GM12878 (cell line): ENCODE measurements at regions not wholly inside any gene's neighbourhood (a gene's known extent, or its start where the extent isn't known, plus 50 kb on each side); places are given as distances from the start of the nearest gene placed in this dataset.

ENCODE experiments used
- ESRRA ChIP-seq: IDR thresholded peaks from 2 replicates; pipeline ENCODE4 v1.6.1; 2012; ENCODE audit warnings: mild to moderate bottlenecking, low read length, improper control_type of control experiment
- MYB ChIP-seq: fragments of 150-350 bp; IDR thresholded peaks from 2 replicates; pipeline ENCODE4 v1.6.1; 2014; ENCODE audit warnings: mild to moderate bottlenecking, low read depth, low read length, borderline replicate concordance
- USF1 ChIP-seq: IDR thresholded peaks from 2 replicates; pipeline ENCODE4 v1.6.1; 2011; ENCODE audit warnings: borderline replicate concordance, low read depth, mild to moderate bottlenecking, moderate library complexity, mixed read lengths, low read length; ENCODE audit not compliant: insufficient read depth; ENCODE audit errors: extremely low read length
- ZNF384 ChIP-seq: IDR thresholded peaks from 2 replicates; pipeline ENCODE4 v1.6.1; 2012; ENCODE audit warnings: low read depth, mild to moderate bottlenecking, low read length, improper control_type of control experiment, borderline replicate concordance
- TF ChIP-seq, protein P1 (sequence below): fragments of 150-350 bp; IDR thresholded peaks from 2 replicates; pipeline ENCODE4 v1.6.1; 2016; ENCODE audit warnings: low read depth, low read length
- TF ChIP-seq, protein P2 (sequence below): fragments of 450-650 bp; IDR thresholded peaks from 2 replicates; pipeline ENCODE4 v1.6.1; 2018; ENCODE audit warnings: borderline replicate concordance, mild to moderate bottlenecking; ENCODE audit not compliant: partially characterized antibody
- TF ChIP-seq, protein P3 (sequence below): IDR thresholded peaks from 2 replicates; pipeline ENCODE4 v1.6.1; 2011; ENCODE audit warnings: borderline replicate concordance, low read depth, mild to moderate bottlenecking, moderate library complexity, low read length; ENCODE audit not compliant: insufficient read depth, poor library complexity, severe bottlenecking
- TF ChIP-seq, protein P4 (sequence below): fragments of 450-650 bp; IDR thresholded peaks from 2 replicates; pipeline ENCODE4 v1.6.1; 2017; ENCODE audit warnings: borderline replicate concordance
- TF ChIP-seq, protein P5 (sequence below): IDR thresholded peaks from 2 replicates; pipeline ENCODE4 v1.6.1; 2012; ENCODE audit warnings: low read length, inconsistent platforms

DNA sequence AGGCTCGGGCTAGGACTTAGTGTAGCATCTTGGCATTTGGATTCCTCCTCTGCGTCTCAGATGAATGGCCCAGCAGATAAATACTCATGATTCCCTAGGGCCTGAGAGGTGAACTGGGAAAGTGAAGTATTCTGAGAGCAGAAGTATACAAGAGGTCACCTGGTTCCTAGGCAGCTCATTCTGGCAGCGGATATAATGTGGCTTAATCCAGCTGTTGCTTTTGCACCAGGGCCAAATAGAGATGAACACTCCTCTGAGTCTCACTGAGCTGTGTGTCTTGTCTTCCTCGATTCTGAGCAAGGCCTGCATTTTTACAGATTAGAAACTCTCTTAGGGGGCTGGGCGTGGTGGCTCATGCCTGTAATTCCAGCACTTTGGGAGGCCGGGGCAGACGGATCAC lies 196.1 kb downstream of the SLC4A3 start (continued):
- TF ChIP-seq, protein P1, sequence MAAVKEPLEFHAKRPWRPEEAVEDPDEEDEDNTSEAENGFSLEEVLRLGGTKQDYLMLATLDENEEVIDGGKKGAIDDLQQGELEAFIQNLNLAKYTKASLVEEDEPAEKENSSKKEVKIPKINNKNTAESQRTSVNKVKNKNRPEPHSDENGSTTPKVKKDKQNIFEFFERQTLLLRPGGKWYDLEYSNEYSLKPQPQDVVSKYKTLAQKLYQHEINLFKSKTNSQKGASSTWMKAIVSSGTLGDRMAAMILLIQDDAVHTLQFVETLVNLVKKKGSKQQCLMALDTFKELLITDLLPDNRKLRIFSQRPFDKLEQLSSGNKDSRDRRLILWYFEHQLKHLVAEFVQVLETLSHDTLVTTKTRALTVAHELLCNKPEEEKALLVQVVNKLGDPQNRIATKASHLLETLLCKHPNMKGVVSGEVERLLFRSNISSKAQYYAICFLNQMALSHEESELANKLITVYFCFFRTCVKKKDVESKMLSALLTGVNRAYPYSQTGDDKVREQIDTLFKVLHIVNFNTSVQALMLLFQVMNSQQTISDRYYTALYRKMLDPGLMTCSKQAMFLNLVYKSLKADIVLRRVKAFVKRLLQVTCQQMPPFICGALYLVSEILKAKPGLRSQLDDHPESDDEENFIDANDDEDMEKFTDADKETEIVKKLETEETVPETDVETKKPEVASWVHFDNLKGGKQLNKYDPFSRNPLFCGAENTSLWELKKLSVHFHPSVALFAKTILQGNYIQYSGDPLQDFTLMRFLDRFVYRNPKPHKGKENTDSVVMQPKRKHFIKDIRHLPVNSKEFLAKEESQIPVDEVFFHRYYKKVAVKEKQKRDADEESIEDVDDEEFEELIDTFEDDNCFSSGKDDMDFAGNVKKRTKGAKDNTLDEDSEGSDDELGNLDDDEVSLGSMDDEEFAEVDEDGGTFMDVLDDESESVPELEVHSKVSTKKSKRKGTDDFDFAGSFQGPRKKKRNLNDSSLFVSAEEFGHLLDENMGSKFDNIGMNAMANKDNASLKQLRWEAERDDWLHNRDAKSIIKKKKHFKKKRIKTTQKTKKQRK, result no peak
- TF ChIP-seq ZNF384, result no peak
- no peak for TF ChIP-seq MYB
- TF ChIP-seq ESRRA, result no peak
- TF ChIP-seq USF1, result no peak
- TF ChIP-seq, protein P2, sequence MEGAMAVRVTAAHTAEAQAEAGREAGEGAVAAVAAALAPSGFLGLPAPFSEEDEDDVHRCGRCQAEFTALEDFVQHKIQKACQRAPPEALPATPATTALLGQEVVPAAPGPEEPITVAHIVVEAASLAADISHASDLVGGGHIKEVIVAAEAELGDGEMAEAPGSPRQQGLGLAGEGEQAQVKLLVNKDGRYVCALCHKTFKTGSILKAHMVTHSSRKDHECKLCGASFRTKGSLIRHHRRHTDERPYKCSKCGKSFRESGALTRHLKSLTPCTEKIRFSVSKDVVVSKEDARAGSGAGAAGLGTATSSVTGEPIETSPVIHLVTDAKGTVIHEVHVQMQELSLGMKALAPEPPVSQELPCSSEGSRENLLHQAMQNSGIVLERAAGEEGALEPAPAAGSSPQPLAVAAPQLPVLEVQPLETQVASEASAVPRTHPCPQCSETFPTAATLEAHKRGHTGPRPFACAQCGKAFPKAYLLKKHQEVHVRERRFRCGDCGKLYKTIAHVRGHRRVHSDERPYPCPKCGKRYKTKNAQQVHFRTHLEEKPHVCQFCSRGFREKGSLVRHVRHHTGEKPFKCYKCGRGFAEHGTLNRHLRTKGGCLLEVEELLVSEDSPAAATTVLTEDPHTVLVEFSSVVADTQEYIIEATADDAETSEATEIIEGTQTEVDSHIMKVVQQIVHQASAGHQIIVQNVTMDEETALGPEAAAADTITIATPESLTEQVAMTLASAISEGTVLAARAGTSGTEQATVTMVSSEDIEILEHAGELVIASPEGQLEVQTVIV, result no peak
- TF ChIP-seq, protein P3, sequence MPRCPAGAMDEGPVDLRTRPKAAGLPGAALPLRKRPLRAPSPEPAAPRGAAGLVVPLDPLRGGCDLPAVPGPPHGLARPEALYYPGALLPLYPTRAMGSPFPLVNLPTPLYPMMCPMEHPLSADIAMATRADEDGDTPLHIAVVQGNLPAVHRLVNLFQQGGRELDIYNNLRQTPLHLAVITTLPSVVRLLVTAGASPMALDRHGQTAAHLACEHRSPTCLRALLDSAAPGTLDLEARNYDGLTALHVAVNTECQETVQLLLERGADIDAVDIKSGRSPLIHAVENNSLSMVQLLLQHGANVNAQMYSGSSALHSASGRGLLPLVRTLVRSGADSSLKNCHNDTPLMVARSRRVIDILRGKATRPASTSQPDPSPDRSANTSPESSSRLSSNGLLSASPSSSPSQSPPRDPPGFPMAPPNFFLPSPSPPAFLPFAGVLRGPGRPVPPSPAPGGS, result no peak
- TF ChIP-seq, protein P4, sequence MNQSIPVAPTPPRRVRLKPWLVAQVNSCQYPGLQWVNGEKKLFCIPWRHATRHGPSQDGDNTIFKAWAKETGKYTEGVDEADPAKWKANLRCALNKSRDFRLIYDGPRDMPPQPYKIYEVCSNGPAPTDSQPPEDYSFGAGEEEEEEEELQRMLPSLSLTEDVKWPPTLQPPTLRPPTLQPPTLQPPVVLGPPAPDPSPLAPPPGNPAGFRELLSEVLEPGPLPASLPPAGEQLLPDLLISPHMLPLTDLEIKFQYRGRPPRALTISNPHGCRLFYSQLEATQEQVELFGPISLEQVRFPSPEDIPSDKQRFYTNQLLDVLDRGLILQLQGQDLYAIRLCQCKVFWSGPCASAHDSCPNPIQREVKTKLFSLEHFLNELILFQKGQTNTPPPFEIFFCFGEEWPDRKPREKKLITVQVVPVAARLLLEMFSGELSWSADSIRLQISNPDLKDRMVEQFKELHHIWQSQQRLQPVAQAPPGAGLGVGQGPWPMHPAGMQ, result no peak
- TF ChIP-seq, protein P5, sequence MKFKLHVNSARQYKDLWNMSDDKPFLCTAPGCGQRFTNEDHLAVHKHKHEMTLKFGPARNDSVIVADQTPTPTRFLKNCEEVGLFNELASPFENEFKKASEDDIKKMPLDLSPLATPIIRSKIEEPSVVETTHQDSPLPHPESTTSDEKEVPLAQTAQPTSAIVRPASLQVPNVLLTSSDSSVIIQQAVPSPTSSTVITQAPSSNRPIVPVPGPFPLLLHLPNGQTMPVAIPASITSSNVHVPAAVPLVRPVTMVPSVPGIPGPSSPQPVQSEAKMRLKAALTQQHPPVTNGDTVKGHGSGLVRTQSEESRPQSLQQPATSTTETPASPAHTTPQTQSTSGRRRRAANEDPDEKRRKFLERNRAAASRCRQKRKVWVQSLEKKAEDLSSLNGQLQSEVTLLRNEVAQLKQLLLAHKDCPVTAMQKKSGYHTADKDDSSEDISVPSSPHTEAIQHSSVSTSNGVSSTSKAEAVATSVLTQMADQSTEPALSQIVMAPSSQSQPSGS, result no peak
